ENCODE measurements at regions not wholly inside any gene's neighbourhood (a gene's known extent, or its start where the extent isn't known, plus 50 kb on each side); places are given as distances from the start of the nearest gene placed in this dataset.

DNA sequence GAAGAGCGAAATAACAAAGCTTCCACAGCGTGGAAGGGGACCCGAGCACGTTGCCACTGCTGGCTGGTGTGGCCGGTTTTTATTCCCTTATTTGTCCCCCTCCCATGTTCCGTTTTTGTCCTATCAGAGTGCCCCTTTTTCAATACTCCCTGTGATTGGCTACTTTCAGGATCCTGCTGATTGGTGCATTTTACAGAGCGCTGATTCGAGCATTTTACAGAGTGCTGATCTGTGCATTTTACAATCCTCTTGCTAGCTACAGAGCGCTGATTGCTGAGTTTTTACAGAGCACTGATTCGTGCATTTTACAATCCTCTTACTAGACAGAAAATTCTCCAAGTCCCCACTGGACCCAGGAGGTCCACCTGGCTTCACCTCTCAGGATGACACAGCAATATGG, 250.9 kb upstream of the EPHA5 start:
- H3K4me3 ChIP-seq (ENCODE audit: low read depth in 1 of 2, low read length in 1 of 2), result no peak overlapping the region
- no peaks in the 10 kb centered on the region for H3K9me3 ChIP-seq
- H3K36me3 ChIP-seq, result no peaks in the 10 kb centered on the region
- no peaks in the 10 kb centered on the region for H3K4me1 ChIP-seq (ENCODE audit: control insufficient read depth in 1 of 2, insufficient read depth in 1 of 2, low read depth in 1 of 2, low read length in 1 of 2)
- H3K27ac ChIP-seq, result no peak overlapping the region
- no peaks in the 10 kb centered on the region for H3K27me3 ChIP-seq
- TF ChIP-seq, protein P1, sequence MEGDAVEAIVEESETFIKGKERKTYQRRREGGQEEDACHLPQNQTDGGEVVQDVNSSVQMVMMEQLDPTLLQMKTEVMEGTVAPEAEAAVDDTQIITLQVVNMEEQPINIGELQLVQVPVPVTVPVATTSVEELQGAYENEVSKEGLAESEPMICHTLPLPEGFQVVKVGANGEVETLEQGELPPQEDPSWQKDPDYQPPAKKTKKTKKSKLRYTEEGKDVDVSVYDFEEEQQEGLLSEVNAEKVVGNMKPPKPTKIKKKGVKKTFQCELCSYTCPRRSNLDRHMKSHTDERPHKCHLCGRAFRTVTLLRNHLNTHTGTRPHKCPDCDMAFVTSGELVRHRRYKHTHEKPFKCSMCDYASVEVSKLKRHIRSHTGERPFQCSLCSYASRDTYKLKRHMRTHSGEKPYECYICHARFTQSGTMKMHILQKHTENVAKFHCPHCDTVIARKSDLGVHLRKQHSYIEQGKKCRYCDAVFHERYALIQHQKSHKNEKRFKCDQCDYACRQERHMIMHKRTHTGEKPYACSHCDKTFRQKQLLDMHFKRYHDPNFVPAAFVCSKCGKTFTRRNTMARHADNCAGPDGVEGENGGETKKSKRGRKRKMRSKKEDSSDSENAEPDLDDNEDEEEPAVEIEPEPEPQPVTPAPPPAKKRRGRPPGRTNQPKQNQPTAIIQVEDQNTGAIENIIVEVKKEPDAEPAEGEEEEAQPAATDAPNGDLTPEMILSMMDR (IDR thresholded peaks at IDR 0.05), result no peak

DNA sequence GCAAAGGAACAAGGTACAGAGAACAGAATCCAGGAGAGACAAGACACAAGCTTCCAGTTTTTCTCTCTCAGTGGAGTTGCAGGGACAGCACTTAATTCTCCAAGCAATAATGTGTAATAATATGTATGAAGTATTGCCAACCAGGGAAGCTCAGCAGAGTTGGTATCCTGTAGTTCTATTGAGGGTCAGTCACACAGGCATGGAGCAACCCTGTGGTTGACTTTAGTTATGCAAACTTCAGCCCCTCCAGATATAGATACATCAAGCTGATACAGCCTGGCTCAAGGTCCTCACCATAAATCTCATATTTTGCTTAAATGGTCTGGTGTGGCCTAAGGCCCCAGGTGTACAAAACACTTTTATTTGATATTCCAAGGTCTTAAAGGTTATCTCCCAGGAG, 248.6 kb upstream of the EPHA5 start:
- Histone ChIP-seq H3K4me3 (ENCODE audit: low read depth in 1 of 2, low read length in 1 of 2) (no peak overlapping the region), H3K36me3 (no peaks in the 10 kb centered on the region), H3K4me1 (ENCODE audit: control insufficient read depth in 1 of 2, insufficient read depth in 1 of 2, low read depth in 1 of 2, low read length in 1 of 2) (no peaks in the 10 kb centered on the region), H3K27ac (no peak overlapping the region), H3K9me3 (no peaks in the 10 kb centered on the region), H3K27me3 (no peaks in the 10 kb centered on the region)
- TF ChIP-seq, protein P1 (IDR thresholded peaks at IDR 0.05), result no peak

DNA sequence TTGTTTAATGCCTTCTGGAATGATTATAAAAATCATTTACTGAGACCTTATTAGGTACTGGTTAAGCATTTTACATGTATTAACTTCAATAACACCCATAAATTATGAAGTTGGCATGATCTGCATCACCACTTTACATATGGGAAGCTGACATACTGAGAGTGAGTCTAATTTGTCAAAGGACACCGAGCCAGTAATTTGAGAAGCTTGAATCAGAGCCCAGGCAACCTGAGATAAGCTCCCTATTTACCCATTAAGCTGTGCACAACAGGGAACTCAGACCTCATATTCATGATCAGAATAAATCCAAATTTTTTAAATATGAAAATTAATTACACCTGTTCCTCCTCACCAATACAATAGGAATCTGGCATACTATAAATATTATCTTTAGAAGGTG, 247.9 kb upstream of the EPHA5 start:
- Histone ChIP-seq H3K4me3 (ENCODE audit: low read depth in 1 of 2, low read length in 1 of 2) (no peak overlapping the region), H3K27ac (no peak overlapping the region), H3K4me1 (ENCODE audit: control insufficient read depth in 1 of 2, insufficient read depth in 1 of 2, low read depth in 1 of 2, low read length in 1 of 2) (no peaks in the 10 kb centered on the region), H3K36me3 (no peaks in the 10 kb centered on the region), H3K9me3 (no peaks in the 10 kb centered on the region), H3K27me3 (no peaks in the 10 kb centered on the region)
- TF ChIP-seq, protein P1 (IDR thresholded peaks at IDR 0.05), result no peak

DNA sequence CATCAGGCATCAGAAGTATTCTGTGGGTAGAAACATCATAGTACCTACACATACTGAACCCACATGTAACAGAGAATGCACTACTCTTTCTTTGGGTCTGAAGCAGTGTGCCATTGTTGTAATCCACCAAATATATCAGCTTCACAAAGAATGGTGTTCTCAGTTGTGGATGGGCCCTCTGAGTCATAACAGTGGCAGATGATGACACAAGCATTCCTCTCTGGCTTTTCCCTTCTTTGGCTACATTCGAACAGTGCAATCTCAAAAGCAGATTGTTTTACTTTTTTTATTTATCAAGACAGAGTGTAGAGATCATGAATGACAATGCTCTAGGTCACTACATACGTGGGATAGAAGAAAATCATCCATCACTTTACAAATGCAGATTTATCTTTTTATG, 247.2 kb upstream of the EPHA5 start:
- no peak overlapping the region for H3K4me3 ChIP-seq (ENCODE audit: low read depth in 1 of 2, low read length in 1 of 2)
- no peaks in the 10 kb centered on the region for H3K27me3 ChIP-seq
- TF ChIP-seq, protein P1 (IDR thresholded peaks at IDR 0.05), result no peak
- no peak overlapping the region for H3K27ac ChIP-seq
- no peaks in the 10 kb centered on the region for H3K36me3 ChIP-seq
- H3K9me3 ChIP-seq, result no peaks in the 10 kb centered on the region
- no peaks in the 10 kb centered on the region for H3K4me1 ChIP-seq (ENCODE audit: control insufficient read depth in 1 of 2, insufficient read depth in 1 of 2, low read depth in 1 of 2, low read length in 1 of 2)

DNA sequence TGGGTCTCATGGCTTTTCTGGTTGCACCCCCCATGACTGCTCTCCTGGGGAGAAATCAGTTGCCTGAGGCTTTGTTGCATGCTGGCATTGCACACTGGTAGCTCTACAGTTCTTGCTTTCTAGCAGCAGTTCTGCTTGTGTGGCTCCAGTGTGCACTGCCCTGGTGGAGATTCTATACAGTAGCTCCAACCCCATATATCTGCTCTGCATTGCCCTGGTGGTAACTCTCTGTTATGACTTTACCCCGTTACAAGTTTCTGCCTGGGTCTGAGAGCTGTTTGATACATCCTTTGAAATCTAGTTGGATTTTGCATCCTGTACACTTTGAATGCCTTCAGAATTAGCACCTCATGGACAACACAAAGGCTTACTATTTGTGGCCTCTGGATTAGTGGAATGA, 241.4 kb upstream of the EPHA5 start:
- H3K4me1 ChIP-seq (ENCODE audit: control insufficient read depth in 1 of 2, insufficient read depth in 1 of 2, low read depth in 1 of 2, low read length in 1 of 2), result no peaks in the 10 kb centered on the region
- H3K4me3 ChIP-seq (ENCODE audit: low read depth in 1 of 2, low read length in 1 of 2), result no peak overlapping the region
- H3K27me3 ChIP-seq, result no peaks in the 10 kb centered on the region
- H3K36me3 ChIP-seq, result no peaks in the 10 kb centered on the region
- TF ChIP-seq, protein P1 (IDR thresholded peaks at IDR 0.05), result no peak
- H3K27ac ChIP-seq, result no peak overlapping the region
- no peaks in the 10 kb centered on the region for H3K9me3 ChIP-seq
